ENCODE measurements at regions not wholly inside any gene's neighbourhood (a gene's known extent, or its start where the extent isn't known, plus 50 kb on each side); places are given as distances from the start of the nearest gene placed in this dataset.

GRCh38 chr15:88980498-88980897 is 67.3 kb upstream of the MFGE8 start:
- no peak for TF ChIP-seq EZH2phosphoT487 (IDR thresholded peaks at IDR 0.05)
- TF ChIP-seq CTCF (IDR thresholded peaks at IDR 0.05), result no peak
- no peak for TF ChIP-seq EZH2 (IDR thresholded peaks at IDR 0.05)
